Prostate gland (tissue), 2 donors: ENCODE measurements at regions not wholly inside any gene's neighbourhood (a gene's known extent, or its start where the extent isn't known, plus 50 kb on each side); places are given as distances from the start of the nearest gene placed in this dataset.

Source experiments
- DNase-seq: peaks from one replicate; pipeline ENCODE4 v3.0.0-alpha.2; 2019; ENCODE audit warnings: low spot score
- H3K27ac ChIP-seq, 2 donors: fragments of 200-600 bp; sonication (generic); 2 replicates each; pipeline ENCODE4 v1.5.1; 2017 to 2019
- H3K27me3 ChIP-seq: fragments of 200-600 bp; sonication (generic); replicated peaks from 2 replicates; pipeline ENCODE4 v1.5.1; 2019; ENCODE audit not compliant: insufficient read depth
- H3K36me3 ChIP-seq, 2 donors: fragments of 200-600 bp; sonication (generic); 1 replicate in 1 of 2; 2 replicates in 1 of 2; pipeline versions ENCODE4 v1.5.1 to v1.8.1; 2017 to 2019
- H3K4me1 ChIP-seq: fragments of 200-600 bp; sonication (generic); replicated peaks from 2 replicates; pipeline ENCODE4 v1.5.1; 2019
- H3K4me3 ChIP-seq, 2 donors: fragments of 200-600 bp; sonication (generic); 2 replicates each; pipeline ENCODE4 v1.5.1; 2017 to 2019
- H3K9me3 ChIP-seq: fragments of 200-600 bp; sonication (generic); 2 replicates; pipeline ENCODE4 v1.5.1; 2017
- POLR2A ChIP-seq: fragments of 450-650 bp; IDR thresholded peaks from one replicate; pipeline ENCODE4 v1.6.1; 2016; ENCODE audit warnings: antibody characterized with exemption, mild to moderate bottlenecking
- POLR2AphosphoS5 ChIP-seq: sonication (generic); formaldehyde crosslinking; IDR thresholded peaks from one replicate; pipeline ENCODE4 v1.6.1; 2017; ENCODE audit warnings: antibody characterized with exemption
- WGBS: methylation state at CpG from one replicate; pipeline ENCODE4 v1.1.5; 2018; 5-methylcytosine and 5-hydroxymethylcytosine counted together
- intact Hi-C: fragments of 100-400 bp; cut with DNase I; formaldehyde crosslinking; loops from one replicate; pipeline ENCODE4 v1.14.2; 2022
- TF ChIP-seq, protein P1 (sequence below), 4 experiments: fragments of 200-600 bp in 2 of 4; fragments of 450-650 bp in 2 of 4; sonication (generic) in 2 of 4; IDR thresholded peaks; 1 replicate in 3 of 4; 2 replicates in 1 of 4; pipeline ENCODE4 v1.5.1; 2016 to 2019; ENCODE audit warnings: antibody characterized with exemption in 4 of 4, mild to moderate bottlenecking in 2 of 4, moderate library complexity in 2 of 4

DNA sequence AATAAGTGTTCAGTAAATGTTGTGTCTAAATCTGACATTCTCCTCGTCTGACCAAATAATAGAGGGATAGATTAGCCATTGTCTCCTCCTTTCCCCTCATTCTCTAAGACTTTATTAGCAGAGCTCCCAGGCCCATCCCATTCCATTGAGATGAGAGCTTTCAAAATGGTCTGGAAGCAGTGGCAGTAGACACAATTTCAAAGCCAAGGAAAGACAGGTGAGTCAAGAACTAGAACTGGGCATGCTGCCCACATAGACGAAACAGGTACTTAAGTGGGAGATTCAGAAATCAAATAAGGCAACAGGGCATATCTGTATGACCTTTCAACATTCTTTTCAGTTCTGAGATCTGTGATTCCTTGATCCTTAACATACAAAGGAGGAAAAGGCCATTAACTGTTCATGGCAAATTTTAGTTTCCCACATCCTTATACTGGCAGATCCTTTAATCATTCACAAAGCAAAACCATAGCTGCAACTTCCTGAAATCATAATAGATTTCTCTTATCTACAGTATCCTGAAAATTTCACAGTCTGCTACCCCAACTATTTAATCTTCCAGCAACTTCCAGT is 96.6 kb upstream of the KCNA4 start:
- H3K4me3 ChIP-seq, result no peak overlapping the region
- H3K27ac ChIP-seq, result no peak overlapping the region
- TF ChIP-seq POLR2AphosphoS5 (no peak), POLR2A (no peak)
- TF ChIP-seq, protein P1, sequence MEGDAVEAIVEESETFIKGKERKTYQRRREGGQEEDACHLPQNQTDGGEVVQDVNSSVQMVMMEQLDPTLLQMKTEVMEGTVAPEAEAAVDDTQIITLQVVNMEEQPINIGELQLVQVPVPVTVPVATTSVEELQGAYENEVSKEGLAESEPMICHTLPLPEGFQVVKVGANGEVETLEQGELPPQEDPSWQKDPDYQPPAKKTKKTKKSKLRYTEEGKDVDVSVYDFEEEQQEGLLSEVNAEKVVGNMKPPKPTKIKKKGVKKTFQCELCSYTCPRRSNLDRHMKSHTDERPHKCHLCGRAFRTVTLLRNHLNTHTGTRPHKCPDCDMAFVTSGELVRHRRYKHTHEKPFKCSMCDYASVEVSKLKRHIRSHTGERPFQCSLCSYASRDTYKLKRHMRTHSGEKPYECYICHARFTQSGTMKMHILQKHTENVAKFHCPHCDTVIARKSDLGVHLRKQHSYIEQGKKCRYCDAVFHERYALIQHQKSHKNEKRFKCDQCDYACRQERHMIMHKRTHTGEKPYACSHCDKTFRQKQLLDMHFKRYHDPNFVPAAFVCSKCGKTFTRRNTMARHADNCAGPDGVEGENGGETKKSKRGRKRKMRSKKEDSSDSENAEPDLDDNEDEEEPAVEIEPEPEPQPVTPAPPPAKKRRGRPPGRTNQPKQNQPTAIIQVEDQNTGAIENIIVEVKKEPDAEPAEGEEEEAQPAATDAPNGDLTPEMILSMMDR (IDR thresholded peaks at IDR 0.05), result no peak
- no peaks in the 10 kb centered on the region for H3K4me1 ChIP-seq
- no peaks in the 10 kb centered on the region for H3K27me3 ChIP-seq
- 34% methylated on average over 2 of the region's 2 CpGs for WGBS
- intact Hi-C loops, result no loop called here
- no peaks in the 10 kb centered on the region for H3K9me3 ChIP-seq
- H3K36me3 ChIP-seq, result no peaks in the 10 kb centered on the region
- no peak for DNase-seq

GRCh38 chr11:30116512-30116911 is 99.7 kb upstream of the KCNA4 start:
- DNase-seq, result no peak
- no peaks in the 10 kb centered on the region for H3K9me3 ChIP-seq
- H3K4me1 ChIP-seq, result no peaks in the 10 kb centered on the region
- TF ChIP-seq POLR2A (no peak), POLR2AphosphoS5 (no peak)
- TF ChIP-seq, protein P1 (IDR thresholded peaks at IDR 0.05), result no peak
- 92% methylated on average over 1 of the region's 1 CpG for WGBS
- H3K4me3 ChIP-seq, result no peak overlapping the region
- no peaks in the 10 kb centered on the region for H3K36me3 ChIP-seq
- no peak overlapping the region for H3K27ac ChIP-seq
- intact Hi-C loops, result no loop called here
- H3K27me3 ChIP-seq, result no peaks in the 10 kb centered on the region

DNA sequence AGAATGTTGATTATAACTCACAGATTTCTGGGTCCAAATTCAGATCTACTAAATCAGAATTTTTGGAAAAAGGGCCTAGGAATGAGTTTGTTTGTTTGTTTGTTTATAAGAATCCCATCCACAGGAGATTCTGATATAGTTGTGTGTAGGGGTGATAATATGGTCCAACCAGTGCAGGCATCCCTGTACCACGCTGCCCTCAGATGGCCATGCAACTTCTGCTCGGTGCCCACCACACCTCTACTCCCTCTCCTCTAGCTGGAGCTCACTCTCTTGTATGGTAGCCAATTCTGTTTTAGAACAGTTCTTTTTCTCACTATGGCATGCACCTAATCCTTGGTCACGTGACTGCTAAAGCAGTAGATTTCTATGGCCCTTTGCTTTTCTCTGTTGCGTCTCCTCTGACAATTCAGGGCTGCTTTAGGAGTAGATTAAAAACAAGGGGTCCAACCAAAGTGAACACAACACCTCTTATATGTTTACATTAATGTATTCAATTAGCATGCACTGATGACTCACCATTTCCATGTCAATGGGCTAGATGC is 103.3 kb upstream of the KCNA4 start:
- Histone ChIP-seq H3K4me1 (no peaks in the 10 kb centered on the region), H3K9me3 (no peaks in the 10 kb centered on the region), H3K36me3 (no peaks in the 10 kb centered on the region), H3K27me3 (no peaks in the 10 kb centered on the region), H3K27ac (no peak overlapping the region), H3K4me3 (no peak overlapping the region)
- intact Hi-C loops, result loop anchor here (10.0 kb wide), 1 partner anchor 795 kb away; no protein-coding TSS in a partner anchor
- WGBS, result 93% methylated on average over 4 of the region's 4 CpGs
- TF ChIP-seq POLR2AphosphoS5 (no peak), POLR2A (no peak)
- TF ChIP-seq, protein P1 (IDR thresholded peaks at IDR 0.05), result no peak
- DNase-seq, result no peak

- TF ChIP-seq, protein P1 (IDR thresholded peaks at IDR 0.05), result no peak
- Histone ChIP-seq H3K36me3 (no peaks in the 10 kb centered on the region), H3K4me3 (no peak overlapping the region), H3K4me1 (no peaks in the 10 kb centered on the region), H3K27me3 (no peaks in the 10 kb centered on the region), H3K9me3 (no peaks in the 10 kb centered on the region), H3K27ac (no peak overlapping the region)
- no peak for DNase-seq
- 76% methylated on average over 2 of the region's 2 CpGs for WGBS
- intact Hi-C loops, result loop anchor here (10.0 kb wide), 1 partner anchor 789 kb away; no protein-coding TSS in a partner anchor
Observed at GRCh38 chr11:30125456-30125855, 105.4 kb upstream of the FSHB start.

GRCh38 chr11:30128269-30128932 is 102.4 kb upstream of the FSHB start:
- Histone ChIP-seq H3K4me1 (no peaks in the 10 kb centered on the region), H3K36me3 (no peaks in the 10 kb centered on the region), H3K27me3 (no peaks in the 10 kb centered on the region), H3K27ac (no peak overlapping the region), H3K4me3 (no peak overlapping the region), H3K9me3 (no peaks in the 10 kb centered on the region)
- peak; percentile 11 for DNase-seq
- intact Hi-C loops, result loop anchor here (10.0 kb wide), 1 partner anchor 786 kb away; no protein-coding TSS in a partner anchor
- TF ChIP-seq, protein P1 (IDR thresholded peaks at IDR 0.05), result peak in 3 of 4 experiments; percentile 42 to 54 (median 43)
- TF ChIP-seq POLR2AphosphoS5 (no peak), POLR2A (no peak)
- 37% methylated on average over 3 of the region's 3 CpGs for WGBS
